GM18870 (cell line): ENCODE measurements at regions not wholly inside any gene's neighbourhood (a gene's known extent, or its start where the extent isn't known, plus 50 kb on each side); places are given as distances from the start of the nearest gene placed in this dataset.
A peak's percentile ranks its signal among the peaks of the same experiment; 100 is the strongest.

Experiments used
- ATAC-seq: cut with Tn5 transposase; IDR thresholded peaks from one replicate; pipeline ENCODE4 v1.9.1; 2021; ENCODE audit warnings: moderate library complexity; ENCODE audit not compliant: unreplicated experiment

DNA sequence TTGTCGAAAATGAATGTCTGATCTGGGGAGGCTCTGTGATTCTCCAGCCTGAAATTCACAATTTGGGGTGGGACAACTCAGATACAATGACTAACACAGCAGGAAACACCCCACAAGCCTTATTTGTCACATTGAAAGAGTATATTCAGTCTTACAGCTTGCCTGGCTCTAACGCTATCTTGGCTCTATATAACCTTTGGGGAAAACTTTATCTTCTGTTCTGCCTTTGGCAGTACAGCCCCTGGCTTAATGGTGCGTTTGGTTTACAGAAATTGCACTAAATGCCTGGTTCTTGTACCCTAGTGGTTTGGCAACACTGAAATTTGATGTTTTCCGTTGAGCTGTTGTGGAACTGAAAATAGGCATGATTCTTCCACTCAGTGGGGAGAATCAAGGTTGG lies 178.1 kb upstream of the VEGFC start:
- no peak for ATAC-seq

DNA sequence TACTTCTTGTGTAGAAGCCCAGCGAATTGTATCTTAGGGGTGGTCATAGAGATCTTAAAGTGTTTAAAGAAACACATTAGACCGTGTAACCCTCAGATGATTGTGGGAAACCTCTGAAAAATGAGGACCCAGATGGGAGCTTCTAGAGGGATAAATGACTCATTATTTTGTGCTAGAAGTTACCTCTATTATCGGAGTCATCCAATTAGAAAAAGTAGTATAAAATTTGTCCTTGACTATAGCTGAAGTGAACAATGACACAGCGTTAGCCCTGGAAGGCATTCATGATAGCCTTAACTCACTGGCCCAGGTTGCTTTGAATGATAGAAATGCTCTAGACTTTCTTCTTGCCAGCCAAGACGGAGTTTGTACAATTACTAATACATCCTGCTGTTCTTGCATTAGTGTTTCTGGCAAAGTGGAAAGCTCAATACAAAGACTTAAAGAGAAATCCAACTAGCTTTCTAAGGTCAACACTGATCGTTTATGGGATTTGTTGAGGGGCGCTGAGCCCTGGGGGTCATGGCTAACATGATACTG lies 178.9 kb upstream of the VEGFC start:
- no peak for ATAC-seq

DNA sequence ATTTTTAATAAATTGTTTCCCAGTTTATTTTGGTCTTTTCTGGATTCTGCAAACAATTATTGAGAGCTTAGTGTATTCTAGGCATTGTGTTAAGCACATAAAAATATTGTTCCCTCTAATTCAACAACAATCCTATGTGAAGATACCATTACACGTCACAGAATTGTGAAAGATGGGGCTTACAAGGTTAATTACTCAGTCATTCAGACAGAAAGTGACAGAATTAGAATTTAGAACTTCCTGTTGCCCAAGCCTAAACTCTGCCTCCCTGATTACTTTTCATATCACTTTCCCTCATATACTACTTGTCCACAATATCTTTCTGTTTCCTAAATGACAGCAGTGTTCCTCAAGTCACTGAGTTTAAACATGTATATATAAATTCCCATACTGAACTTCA lies 186.7 kb upstream of the VEGFC start:
- ATAC-seq, result no peak

DNA sequence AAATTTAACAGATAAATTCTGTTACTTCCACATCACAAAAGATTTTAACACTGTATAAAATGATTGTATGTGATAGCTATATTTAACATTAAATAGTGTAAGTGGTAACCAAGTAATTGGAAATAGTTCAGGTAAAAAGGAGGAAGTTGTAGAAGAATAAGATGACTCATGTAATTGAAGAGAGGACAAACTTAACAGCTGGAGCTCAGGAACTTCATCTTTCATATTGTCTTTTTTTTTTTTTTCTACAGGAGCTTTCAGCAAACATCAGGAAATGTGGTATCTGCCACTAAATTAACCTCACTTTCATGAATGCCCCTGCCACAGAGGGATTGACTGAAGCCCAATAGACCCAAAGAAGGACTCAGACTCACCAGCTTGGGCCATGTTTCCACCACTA lies 188.4 kb upstream of the VEGFC start:
- peak; percentile 37 for ATAC-seq

DNA sequence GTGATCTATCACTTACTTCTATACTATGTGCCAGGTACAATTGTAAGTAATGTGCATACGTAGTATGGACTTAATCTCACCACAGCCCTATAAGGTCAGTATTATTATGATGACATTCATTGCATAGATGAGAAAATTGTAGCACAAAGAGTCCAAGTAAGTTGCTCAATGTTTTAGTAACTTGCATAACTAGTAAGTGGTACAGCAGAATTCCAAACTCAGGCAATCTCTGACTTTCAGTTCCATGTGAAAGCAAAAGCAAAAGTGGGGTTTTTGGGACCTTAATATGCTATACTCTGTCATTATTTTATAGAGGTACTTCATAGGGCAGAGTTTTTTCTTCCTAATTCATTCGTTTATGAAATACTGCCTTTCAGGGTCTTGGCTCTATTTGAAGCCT lies 188.8 kb upstream of the VEGFC start:
- ATAC-seq, result peak; percentile 33

DNA sequence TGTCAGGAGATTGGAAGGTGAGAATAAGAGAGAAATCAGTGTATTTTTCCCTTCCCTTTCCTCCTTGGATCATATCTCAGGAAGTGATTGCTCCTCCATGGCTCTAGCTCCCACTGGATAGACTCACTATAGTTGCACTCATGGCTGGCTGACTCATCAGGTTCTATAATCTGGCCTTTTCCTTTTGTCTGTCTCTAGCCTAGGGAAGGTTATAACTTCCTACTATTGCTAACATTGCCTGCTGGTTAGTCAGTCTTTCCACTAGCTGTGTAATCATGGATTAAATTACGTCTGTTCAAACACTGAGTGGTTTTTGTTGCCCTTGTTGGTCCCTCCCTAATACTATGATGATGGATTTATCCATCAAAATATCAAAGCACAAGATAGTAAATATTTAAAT lies 195.5 kb upstream of the VEGFC start:
- ATAC-seq, result no peak

DNA sequence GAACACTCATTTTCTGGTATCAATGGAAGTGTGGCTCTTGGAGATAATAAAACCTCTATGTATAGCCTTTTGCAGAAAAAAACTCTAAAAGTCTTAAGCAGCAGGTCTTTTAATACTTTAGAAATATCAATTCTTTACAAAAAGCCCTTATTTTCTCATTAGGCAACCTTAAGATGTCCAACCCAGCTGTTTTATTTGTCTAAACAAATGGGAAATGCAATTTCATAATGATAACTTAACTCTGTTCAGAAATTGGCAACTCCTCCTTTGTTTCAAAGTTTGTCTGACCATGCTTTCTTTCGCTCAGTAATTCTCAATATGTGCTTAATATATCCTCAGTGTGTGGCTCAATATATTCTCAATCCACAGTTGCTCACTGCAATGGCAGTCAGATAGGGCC lies 196.5 kb upstream of the VEGFC start:
- ATAC-seq, result no peak

DNA sequence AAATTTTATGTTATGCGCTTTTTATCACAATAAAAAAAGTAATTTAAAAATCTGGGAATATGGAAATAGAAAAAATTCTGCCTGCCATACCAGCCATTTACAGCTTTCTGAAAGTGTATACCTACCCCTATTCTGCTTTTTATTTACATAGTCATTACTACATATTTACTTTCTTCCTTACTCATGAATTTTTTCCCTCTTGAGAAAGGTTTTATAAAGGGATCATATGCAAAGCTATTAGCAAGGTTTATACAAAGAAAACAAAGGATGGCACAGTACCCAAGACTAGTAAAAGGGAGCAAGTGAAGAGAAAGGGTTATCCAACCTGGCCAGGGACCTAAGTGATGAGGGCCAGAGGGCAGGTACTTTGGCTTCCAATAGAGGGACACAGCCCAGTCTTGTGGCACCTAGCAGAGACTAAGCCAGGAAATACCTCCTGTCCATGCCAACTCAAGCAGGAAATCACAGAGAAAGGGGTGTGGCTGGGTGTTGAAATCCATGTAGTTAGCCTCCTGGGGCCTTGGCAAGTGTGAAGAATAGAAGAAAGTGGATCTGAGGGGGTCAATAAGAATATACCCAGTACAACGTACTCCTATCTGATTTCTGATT lies 207.3 kb upstream of the VEGFC start:
- no peak for ATAC-seq

DNA sequence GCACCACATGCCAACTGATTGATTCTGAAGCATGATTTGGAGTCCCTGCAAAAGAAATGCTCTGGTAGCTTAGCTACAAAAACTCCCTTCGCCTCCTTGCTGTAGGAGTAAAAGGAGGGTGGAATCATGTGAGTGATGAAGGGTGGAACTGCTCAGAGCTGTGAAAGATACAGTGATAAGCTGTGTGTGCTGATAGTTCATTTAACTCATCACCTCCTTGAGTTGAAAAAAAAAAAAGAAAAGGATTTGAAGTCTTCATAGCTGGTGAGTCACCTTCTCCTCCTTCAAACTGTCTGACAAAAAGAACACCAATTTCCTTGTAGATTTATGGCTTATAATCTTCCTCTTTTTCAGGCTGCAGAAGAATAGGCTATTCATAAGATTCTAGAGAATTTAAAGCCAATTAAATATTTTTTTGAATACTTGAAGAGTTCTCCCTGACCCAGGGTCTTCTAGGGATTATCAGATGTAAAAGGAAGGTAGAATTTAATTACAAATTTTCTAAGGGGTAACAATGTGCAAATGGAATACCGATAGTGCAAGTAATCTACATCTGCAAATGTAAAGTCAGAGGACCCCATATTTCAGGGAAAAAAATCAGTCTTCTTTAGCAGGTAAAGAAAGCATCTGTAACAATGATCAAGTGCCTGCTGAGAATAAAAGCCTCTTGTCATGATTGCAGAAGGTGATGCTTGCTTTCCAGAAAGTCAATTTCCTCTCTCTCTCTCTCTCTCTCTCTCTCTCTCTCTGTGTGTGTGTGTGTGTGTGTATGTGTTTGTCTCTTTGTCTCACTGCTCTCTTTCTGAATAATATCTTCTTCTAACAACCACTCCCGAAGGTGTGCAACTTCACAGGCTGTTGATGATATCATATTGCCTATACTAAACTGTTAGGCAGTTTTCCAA lies 208.8 kb upstream of the VEGFC start:
- ATAC-seq, result no peak

DNA sequence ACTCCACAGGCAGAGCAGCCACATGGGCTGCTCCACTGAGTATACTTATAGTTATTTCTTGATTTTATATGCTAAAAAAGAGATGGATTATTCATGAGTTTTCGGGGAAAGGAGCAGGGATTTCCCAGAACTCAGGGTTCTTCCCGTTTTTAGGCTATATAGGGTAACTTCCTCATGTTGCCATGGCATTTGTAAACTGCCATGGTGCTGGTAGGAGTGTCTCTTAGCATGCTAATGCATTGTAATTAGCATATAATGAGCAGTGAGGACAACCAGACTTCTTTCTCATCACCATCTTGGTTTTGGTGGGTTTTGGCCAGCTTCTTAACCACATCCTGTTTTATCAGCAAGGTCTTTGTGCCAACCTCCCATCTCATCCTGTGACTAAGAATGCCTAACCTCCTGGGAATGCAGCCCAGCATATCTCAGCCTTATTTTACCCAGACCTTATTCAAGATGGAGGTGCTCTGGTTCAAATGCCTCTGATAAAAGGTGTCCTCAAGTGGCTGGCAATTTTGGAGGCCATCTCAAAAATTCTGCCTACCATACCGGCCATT lies 213.0 kb upstream of the VEGFC start:
- no peak for ATAC-seq

DNA sequence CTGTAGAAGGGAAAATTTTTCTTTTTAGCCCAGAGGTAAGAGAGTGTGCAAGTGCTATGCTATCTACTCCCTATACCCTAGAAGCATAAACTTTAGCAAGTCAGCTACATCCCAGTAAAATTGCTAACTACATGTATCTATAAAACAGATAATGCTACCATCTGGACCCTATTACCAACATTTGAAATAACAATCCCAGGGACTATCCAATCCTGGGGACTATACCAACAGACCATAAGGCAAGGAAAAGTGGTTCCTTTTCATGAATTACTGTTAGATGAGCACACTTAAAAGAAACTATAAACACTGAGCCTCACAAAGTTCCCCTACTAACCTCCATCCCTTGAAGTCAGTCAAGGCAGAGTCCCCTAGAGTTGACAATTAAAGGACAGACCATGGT lies 213.6 kb upstream of the VEGFC start:
- ATAC-seq, result no peak

DNA sequence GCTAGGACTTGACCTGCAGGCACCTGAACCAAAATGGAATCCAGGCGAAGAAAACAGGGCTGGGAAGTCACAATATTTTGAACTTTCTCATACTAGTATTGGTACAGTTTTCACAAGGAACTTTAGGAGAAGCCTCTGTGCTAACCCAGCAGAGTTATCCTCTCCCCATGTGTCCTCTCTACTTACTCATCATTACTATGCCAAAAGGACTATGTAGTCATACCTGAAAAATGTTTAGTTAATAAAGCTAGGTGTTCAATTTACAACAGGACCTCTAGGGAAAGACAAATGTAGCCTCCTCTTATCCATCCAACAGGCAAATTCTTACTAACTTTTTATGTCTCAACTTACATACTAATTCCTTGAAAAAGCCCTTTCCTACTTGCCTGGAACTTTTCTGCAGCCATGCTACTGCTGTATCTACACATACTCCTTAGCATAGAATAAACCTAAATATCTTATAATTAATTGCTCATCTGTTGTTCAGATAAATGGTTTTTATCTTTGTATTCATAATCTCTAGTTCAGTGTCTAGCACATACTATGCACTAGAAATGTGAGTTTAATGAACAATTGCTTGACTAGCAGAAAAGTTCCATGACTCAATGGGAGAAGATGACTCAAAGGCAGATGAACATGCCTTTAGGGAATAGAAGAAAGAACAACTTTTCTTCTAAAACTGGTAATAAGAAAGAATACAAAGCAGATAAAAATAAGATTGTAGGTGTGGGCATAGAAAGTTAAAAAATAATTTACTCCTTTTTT lies 215.5 kb upstream of the VEGFC start:
- no peak for ATAC-seq

DNA sequence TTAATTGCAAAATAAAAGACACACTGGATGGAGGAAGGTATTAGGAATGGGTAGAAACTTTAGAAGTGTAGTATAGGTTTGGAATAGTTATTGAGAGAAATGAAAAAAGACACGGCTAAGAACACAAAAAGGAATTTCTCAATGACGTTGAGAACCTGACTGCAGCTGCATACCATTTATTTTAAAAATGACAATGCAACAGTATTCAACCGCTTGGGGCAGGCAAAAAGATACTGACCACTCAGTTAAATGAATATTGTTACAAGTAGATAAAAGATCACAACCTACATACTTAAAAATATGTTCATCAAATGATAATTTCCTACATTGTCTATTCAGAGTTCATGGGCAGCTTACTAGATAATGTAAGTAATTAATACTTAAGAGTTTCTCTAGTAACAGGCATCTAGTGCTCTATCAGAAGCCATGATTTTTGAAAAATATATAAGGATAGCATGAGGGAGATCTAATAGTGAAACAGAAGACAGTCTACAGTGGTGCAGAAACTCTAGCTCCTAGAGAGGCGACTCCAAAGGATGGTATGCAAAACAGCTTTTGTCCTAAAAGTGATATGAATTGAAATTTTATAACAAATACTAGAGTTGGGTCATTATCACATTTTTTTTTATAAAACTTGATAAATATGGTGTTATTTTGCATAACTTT lies 216.2 kb upstream of the VEGFC start:
- ATAC-seq, result no peak

DNA sequence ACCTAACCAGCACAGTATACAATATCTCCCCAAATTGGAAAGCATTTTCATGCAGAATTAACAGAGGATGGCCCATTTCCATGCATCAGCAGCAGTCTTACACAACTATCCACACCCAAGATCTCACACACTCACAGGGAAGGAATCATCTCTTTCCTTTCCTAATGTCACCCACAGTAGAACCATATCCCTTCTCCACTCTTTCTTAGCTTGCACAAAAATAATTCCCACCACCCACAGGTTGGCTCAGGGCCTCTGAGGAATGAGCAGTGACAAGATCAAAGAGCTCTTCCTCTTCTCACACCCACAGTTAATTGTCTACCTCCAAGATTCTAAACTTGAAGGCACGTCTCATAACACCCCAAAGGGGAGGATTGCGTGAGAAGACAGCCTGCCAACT lies 217.7 kb upstream of the VEGFC start:
- no peak for ATAC-seq

DNA sequence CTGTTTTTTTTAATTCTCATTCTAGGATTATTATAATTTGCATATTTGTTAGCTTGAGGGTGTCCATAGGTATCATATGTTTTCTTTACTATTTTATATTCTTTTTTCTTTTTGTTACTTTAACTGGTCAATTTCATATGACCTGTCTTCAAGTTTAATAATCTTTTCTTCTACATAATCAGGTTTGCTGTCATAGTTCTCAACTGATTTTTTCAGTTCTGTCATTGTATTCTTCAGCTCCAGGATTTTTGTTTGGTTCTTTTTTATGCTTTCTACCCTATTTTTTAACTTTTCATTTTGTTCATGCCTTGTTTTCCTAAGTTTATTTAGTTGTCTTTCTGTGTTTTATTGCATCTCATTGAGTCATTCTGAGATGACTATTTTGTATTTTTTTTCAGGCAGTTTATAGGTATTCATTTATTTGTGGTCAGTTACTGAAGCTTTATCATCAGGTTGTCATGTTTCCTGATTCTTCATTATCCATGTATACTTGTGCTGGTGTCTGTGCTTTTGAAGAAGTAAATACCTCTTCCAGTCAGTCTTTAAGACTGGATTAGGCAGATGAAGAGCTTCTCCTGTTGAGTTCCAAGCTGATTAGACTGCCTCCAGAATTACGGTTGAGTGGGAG lies 220.3 kb upstream of the VEGFC start:
- ATAC-seq, result no peak

DNA sequence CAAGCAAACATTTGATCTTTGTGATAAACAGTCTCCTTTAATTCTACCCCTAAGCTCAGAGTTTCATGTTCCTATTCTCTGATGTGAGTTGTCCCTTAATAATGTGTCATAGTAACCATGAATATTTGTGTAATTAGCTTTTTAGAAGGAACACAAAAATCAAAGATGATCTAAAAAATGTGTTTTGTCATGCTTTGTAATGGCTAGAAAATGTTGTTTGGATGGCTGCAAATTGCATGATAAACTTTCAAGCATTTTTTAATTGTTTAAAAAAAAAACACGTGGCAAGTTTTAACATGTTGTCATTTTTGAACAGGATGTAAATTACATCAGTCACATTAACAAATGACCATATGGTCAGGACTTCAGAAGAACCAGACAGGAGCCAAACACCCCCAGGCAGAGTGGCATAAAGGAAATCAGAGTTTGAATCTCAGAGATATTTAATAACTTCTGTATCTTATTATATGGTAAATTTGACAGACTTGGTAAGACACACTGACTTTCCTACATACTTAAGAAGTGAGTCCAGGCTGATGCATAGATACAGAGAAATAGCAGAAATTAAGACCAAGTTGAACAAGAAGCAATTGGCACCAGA lies 223.9 kb upstream of the VEGFC start:
- no peak for ATAC-seq

DNA sequence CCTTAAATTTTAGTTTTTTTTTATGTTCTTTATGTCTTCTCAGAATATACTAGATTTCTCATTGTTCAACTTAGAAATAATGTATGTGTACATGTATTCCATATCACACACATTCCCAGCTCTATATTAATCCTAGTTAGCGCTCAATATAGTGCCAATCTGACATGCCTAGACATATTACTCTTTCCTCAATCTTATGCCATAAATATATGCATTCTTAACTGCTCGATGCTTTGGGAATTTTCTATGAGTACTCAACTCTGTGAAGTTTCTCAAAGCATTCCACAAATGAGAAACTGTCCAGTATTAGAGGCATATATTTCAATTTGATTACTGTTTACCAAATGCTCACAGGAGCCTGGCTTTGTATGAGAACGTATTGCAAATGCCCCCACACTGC lies 231.2 kb upstream of the VEGFC start:
- no peak for ATAC-seq

DNA sequence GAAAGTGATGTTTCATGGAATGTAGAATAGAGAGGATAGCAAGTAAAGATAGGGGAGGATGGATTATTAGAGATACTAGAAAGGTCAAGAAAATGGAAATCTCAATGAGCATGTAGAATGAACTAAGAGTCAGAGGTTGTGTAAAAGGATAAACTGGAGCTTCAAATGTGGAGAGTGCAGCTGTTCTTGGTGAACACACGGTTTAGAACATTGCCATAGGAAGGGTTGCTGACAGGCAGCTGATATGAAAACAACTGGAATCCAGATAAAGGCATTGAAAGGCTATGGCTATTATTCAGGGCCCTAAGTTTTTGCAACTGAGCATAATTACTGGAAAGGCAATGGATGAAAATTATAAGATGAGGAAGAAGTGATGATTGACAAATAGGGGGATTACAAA lies 239.6 kb upstream of the VEGFC start:
- ATAC-seq, result no peak

DNA sequence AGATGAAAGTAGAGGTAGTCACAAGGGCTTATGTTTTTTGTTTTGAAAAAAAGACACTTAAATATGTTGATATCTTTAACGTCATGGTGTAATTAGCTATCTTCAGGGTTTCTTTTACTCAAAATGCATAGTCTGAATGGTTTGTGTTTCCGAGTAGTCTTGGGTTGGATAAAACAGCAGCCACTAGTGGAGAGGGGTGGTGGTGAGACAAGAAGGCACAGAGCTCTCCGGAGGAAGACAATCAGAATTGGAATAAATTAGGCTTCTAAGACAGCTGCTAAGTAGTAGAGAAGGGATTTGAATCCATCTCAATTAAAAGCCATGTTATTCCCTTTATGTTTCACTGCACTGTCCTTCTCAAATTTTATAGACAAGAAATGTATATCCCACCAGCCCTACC lies 240.4 kb upstream of the VEGFC start:
- no peak for ATAC-seq

DNA sequence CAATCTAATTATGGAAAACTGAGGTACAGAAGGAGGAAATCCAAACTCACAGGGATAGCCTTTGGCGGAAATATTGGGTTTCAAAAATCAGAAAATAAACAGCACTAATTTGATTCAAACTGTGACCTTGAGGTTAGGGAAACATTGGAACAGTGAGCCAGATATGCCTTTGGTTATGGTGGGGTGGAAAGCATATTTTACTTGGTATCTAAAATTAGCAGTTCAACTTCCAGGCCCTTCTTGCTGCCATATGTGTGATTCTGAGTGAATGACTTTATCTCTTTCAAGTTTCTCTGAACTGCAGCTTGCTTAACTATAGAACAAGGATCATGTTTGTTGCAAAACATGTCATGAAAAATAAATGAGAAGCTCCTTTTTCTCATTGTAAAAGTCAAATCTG lies 240.9 kb upstream of the VEGFC start:
- no peak for ATAC-seq
